Activated naive CD8-positive, alpha-beta T cell treated with anti-CD3 and anti-CD28 coated beads, Interleukin-2, amount 10 ng/mL, durations not matched to agents 7 days and 5 days (primary cell): ENCODE measurements at regions not wholly inside any gene's neighbourhood (a gene's known extent, or its start where the extent isn't known, plus 50 kb on each side); places are given as distances from the start of the nearest gene placed in this dataset.
"Not testable (repeated sequence)": the region's sequence is repeated elsewhere in the genome, so short reads cannot be mapped to it uniquely, and the experiment has no call there.

ENCODE experiments used
- ATAC-seq: fragments of 150-1000 bp; cut with Tn5 transposase; one replicate; pipeline ENCODE4 v1.10.0; 2021; ENCODE audit warnings: low read depth, moderate library complexity
- POLR2A ChIA-PET: fragments of 350-600 bp; sonication (Branson Sonifier 250); formaldehyde crosslinking; loops from one replicate; lab custom pipeline; 2021; ENCODE audit warnings: antibody characterized with exemption; lab: Charles Lee
- DNase-seq: peaks from one replicate; pipeline ENCODE4 v3.0.0; 2021
- H3K27ac Mint-ChIP-seq: one replicate; pipeline ENCODE4 v1.8.0; 2022; ENCODE audit warnings: mild to moderate bottlenecking, mixed read lengths
- H3K27me3 Mint-ChIP-seq: one replicate; pipeline ENCODE4 v1.8.0; 2022; ENCODE audit warnings: mild to moderate bottlenecking, moderate library complexity, mixed read lengths
- H3K36me3 Mint-ChIP-seq: one replicate; pipeline ENCODE4 v1.8.0; 2021; ENCODE audit warnings: mild to moderate bottlenecking, mixed read lengths
- H3K4me1 Mint-ChIP-seq: one replicate; pipeline ENCODE4 v1.8.0; 2021; ENCODE audit warnings: mixed read lengths
- H3K4me3 Mint-ChIP-seq: one replicate; pipeline ENCODE4 v1.8.0; 2022; ENCODE audit warnings: mild to moderate bottlenecking, moderate library complexity, mixed read lengths
- H3K9me3 Mint-ChIP-seq: one replicate; pipeline ENCODE4 v1.8.0; 2021; ENCODE audit warnings: mixed read lengths

- H3K4me1 Mint-ChIP-seq, H3K27ac Mint-ChIP-seq, H3K4me3 Mint-ChIP-seq, H3K36me3 Mint-ChIP-seq, H3K9me3 Mint-ChIP-seq, ATAC-seq, H3K27me3 Mint-ChIP-seq, POLR2A ChIA-PET, DNase-seq: not testable (repeated sequence)
Observed at GRCh38 chr2:67331419-67332086, 65.6 kb upstream of the ETAA1 start.

GRCh38 chr2:67337903-67338302 is 59.2 kb upstream of the ETAA1 start:
- DNase-seq = no peak
- Mint-ChIP-seq H3K27ac (no peak overlapping the region), H3K36me3 (no peaks in the 10 kb centered on the region), H3K4me1 (no peaks in the 10 kb centered on the region), H3K9me3 (no peaks in the 10 kb centered on the region), H3K27me3 (no peaks in the 10 kb centered on the region), H3K4me3 (no peak overlapping the region)
- no peak for ATAC-seq
- POLR2A ChIA-PET = no interaction called here

- POLR2A ChIA-PET = no interaction called here
- no peak for DNase-seq
- Mint-ChIP-seq H3K4me1 (no peaks in the 10 kb centered on the region), H3K27me3 (no peaks in the 10 kb centered on the region), H3K9me3 (no peaks in the 10 kb centered on the region), H3K36me3 (no peaks in the 10 kb centered on the region), H3K27ac (no peak overlapping the region), H3K4me3 (no peak overlapping the region)
- no peak for ATAC-seq
Observed at GRCh38 chr2:67338601-67339233, 58.4 kb upstream of the ETAA1 start.

- ATAC-seq (no peak), DNase-seq (no peak)
- Mint-ChIP-seq H3K36me3 (no peaks in the 10 kb centered on the region), H3K4me3 (no peak overlapping the region), H3K4me1 (no peaks in the 10 kb centered on the region), H3K27me3 (no peaks in the 10 kb centered on the region), H3K27ac (no peak overlapping the region), H3K9me3 (no peaks in the 10 kb centered on the region)
- POLR2A ChIA-PET = no interaction called here
Observed at GRCh38 chr2:67339234-67339885, 57.8 kb upstream of the ETAA1 start.

GRCh38 chr2:67340133-67341011 is 56.8 kb upstream of the ETAA1 start:
- DNase-seq (no peak), ATAC-seq (no peak)
- H3K9me3 Mint-ChIP-seq = no peaks in the 10 kb centered on the region
- no peak overlapping the region for H3K4me3 Mint-ChIP-seq
- H3K36me3 Mint-ChIP-seq = no peaks in the 10 kb centered on the region
- no peak overlapping the region for H3K27ac Mint-ChIP-seq
- POLR2A ChIA-PET = no interaction called here
- no peaks in the 10 kb centered on the region for H3K4me1 Mint-ChIP-seq
- no peaks in the 10 kb centered on the region for H3K27me3 Mint-ChIP-seq

GRCh38 chr2:67341012-67341318 is 56.2 kb upstream of the ETAA1 start:
- Mint-ChIP-seq H3K36me3 (no peaks in the 10 kb centered on the region), H3K4me1 (no peaks in the 10 kb centered on the region), H3K27ac (no peak overlapping the region), H3K4me3 (no peak overlapping the region), H3K27me3 (no peaks in the 10 kb centered on the region), H3K9me3 (no peaks in the 10 kb centered on the region)
- POLR2A ChIA-PET = no interaction called here
- ATAC-seq (no peak), DNase-seq (no peak)

GRCh38 chr2:67341336-67341735 is 55.8 kb upstream of the ETAA1 start:
- POLR2A ChIA-PET = no interaction called here
- H3K27me3 Mint-ChIP-seq = no peaks in the 10 kb centered on the region

GRCh38 chr2:67342394-67342793 is 54.7 kb upstream of the ETAA1 start:
- H3K27ac Mint-ChIP-seq = no peak overlapping the region
- no peaks in the 10 kb centered on the region for H3K36me3 Mint-ChIP-seq
- POLR2A ChIA-PET = no interaction called here
- no peaks in the 10 kb centered on the region for H3K27me3 Mint-ChIP-seq
- no peaks in the 10 kb centered on the region for H3K4me1 Mint-ChIP-seq
- H3K9me3 Mint-ChIP-seq = no peaks in the 10 kb centered on the region
- ATAC-seq (no peak), DNase-seq (no peak)
- H3K4me3 Mint-ChIP-seq = no peak overlapping the region

More at GRCh38 chr2:67341336-67341735, 55.8 kb upstream of the ETAA1 start:
- DNase-seq = no peak
- no peaks in the 10 kb centered on the region for H3K9me3 Mint-ChIP-seq
- no peak overlapping the region for H3K4me3 Mint-ChIP-seq
- no peaks in the 10 kb centered on the region for H3K4me1 Mint-ChIP-seq
- ATAC-seq = no peak
- no peak overlapping the region for H3K27ac Mint-ChIP-seq
- no peaks in the 10 kb centered on the region for H3K36me3 Mint-ChIP-seq

- Mint-ChIP-seq H3K27ac (no peak overlapping the region), H3K4me3 (no peak overlapping the region), H3K4me1 (no peaks in the 10 kb centered on the region), H3K36me3 (no peaks in the 10 kb centered on the region), H3K9me3 (no peaks in the 10 kb centered on the region), H3K27me3 (no peaks in the 10 kb centered on the region)
- POLR2A ChIA-PET = no interaction called here
- no peak for ATAC-seq
- no peak for DNase-seq
Observed at GRCh38 chr2:67346718-67347407, 50.3 kb upstream of the ETAA1 start.
